GM23338 (cell line): ENCODE measurements at regions not wholly inside any gene's neighbourhood (a gene's known extent, or its start where the extent isn't known, plus 50 kb on each side); places are given as distances from the start of the nearest gene placed in this dataset.

Source experiments
- CREB1 ChIP-seq: fragments of 250-450 bp; sonication (Bioruptor Pico); IDR thresholded peaks from 2 replicates; pipeline ENCODE4 v1.5.0; 2020; ENCODE audit warnings: low read depth, mild to moderate bottlenecking, moderate library complexity
- EZH2 ChIP-seq: fragments of 200-600 bp; sonication (generic); IDR thresholded peaks from one replicate; pipeline ENCODE4 v1.8.0; 2017; ENCODE audit warnings: antibody characterized with exemption, mild to moderate bottlenecking, low read depth; ENCODE audit not compliant: unreplicated experiment
- EZH2phosphoT487 ChIP-seq: fragments of 200-600 bp; sonication (generic); IDR thresholded peaks from one replicate; pipeline ENCODE4 v1.8.1; 2018; ENCODE audit warnings: antibody characterized with exemption; ENCODE audit not compliant: unreplicated experiment
- JUNB ChIP-seq: IDR thresholded peaks from one replicate; pipeline ENCODE4 v1.6.1; 2016; ENCODE audit warnings: antibody characterized with exemption; ENCODE audit not compliant: unreplicated experiment
- NANOG ChIP-seq: IDR thresholded peaks from 2 replicates; pipeline ENCODE4 v1.6.1; 2016; ENCODE audit warnings: antibody characterized with exemption, borderline replicate concordance
- POLR2AphosphoS5 ChIP-seq: IDR thresholded peaks from 2 replicates; pipeline ENCODE4 v1.6.1; 2016; ENCODE audit warnings: antibody characterized with exemption, low read depth
- ZNF114 ChIP-seq: fragments of 250-450 bp; sonication (Bioruptor Pico); IDR thresholded peaks from 2 replicates; pipeline ENCODE4 v1.5.0; 2020; ENCODE audit warnings: mild to moderate bottlenecking, moderate library complexity
- ZNF331 ChIP-seq: fragments of 250-450 bp; sonication (Bioruptor Pico); IDR thresholded peaks from 2 replicates; pipeline ENCODE4 v1.5.0; 2020; ENCODE audit warnings: low read depth, mild to moderate bottlenecking, moderate library complexity
- ZNF462 ChIP-seq: fragments of 250-450 bp; sonication (Bioruptor Pico); IDR thresholded peaks from 2 replicates; pipeline ENCODE4 v1.5.0; 2020; ENCODE audit warnings: mild to moderate bottlenecking, moderate library complexity
- TF ChIP-seq, protein P1 (sequence below), 2 experiments: fragments of 200-600 bp in 1 of 2; sonication (generic) in 1 of 2; conservative IDR thresholded peaks; 2 replicates each; pipeline versions ENCODE4 v1.5.1 to v1.6.1; 2016 to 2017; ENCODE audit warnings: antibody characterized with exemption in 2 of 2, low read depth in 2 of 2, mild to moderate bottlenecking in 2 of 2, moderate library complexity in 1 of 2
- TF ChIP-seq, protein P2 (sequence below): IDR thresholded peaks from one replicate; pipeline ENCODE4 v1.6.1; 2018; ENCODE audit warnings: antibody characterized with exemption; ENCODE audit not compliant: unreplicated experiment
- TF ChIP-seq, protein P3 (sequence below): IDR thresholded peaks from 2 replicates; pipeline ENCODE4 v1.6.1; 2016; ENCODE audit warnings: antibody characterized with exemption

- TF ChIP-seq, protein P1, sequence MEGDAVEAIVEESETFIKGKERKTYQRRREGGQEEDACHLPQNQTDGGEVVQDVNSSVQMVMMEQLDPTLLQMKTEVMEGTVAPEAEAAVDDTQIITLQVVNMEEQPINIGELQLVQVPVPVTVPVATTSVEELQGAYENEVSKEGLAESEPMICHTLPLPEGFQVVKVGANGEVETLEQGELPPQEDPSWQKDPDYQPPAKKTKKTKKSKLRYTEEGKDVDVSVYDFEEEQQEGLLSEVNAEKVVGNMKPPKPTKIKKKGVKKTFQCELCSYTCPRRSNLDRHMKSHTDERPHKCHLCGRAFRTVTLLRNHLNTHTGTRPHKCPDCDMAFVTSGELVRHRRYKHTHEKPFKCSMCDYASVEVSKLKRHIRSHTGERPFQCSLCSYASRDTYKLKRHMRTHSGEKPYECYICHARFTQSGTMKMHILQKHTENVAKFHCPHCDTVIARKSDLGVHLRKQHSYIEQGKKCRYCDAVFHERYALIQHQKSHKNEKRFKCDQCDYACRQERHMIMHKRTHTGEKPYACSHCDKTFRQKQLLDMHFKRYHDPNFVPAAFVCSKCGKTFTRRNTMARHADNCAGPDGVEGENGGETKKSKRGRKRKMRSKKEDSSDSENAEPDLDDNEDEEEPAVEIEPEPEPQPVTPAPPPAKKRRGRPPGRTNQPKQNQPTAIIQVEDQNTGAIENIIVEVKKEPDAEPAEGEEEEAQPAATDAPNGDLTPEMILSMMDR (conservative IDR thresholded peaks at IDR 0.05; ENCODE audit: low read depth in 2 of 2), result no peak
- TF ChIP-seq POLR2AphosphoS5 (no peak), EZH2 (no peak), EZH2phosphoT487 (no peak), CREB1 (CRISPR knock-in tag) (no peak), ZNF114 (CRISPR knock-in tag) (no peak), ZNF462 (no peak), ZNF331 (no peak), JUNB (no peak), NANOG (no peak)
- TF ChIP-seq, protein P2, sequence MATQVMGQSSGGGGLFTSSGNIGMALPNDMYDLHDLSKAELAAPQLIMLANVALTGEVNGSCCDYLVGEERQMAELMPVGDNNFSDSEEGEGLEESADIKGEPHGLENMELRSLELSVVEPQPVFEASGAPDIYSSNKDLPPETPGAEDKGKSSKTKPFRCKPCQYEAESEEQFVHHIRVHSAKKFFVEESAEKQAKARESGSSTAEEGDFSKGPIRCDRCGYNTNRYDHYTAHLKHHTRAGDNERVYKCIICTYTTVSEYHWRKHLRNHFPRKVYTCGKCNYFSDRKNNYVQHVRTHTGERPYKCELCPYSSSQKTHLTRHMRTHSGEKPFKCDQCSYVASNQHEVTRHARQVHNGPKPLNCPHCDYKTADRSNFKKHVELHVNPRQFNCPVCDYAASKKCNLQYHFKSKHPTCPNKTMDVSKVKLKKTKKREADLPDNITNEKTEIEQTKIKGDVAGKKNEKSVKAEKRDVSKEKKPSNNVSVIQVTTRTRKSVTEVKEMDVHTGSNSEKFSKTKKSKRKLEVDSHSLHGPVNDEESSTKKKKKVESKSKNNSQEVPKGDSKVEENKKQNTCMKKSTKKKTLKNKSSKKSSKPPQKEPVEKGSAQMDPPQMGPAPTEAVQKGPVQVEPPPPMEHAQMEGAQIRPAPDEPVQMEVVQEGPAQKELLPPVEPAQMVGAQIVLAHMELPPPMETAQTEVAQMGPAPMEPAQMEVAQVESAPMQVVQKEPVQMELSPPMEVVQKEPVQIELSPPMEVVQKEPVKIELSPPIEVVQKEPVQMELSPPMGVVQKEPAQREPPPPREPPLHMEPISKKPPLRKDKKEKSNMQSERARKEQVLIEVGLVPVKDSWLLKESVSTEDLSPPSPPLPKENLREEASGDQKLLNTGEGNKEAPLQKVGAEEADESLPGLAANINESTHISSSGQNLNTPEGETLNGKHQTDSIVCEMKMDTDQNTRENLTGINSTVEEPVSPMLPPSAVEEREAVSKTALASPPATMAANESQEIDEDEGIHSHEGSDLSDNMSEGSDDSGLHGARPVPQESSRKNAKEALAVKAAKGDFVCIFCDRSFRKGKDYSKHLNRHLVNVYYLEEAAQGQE, result no peak
- TF ChIP-seq, protein P3, sequence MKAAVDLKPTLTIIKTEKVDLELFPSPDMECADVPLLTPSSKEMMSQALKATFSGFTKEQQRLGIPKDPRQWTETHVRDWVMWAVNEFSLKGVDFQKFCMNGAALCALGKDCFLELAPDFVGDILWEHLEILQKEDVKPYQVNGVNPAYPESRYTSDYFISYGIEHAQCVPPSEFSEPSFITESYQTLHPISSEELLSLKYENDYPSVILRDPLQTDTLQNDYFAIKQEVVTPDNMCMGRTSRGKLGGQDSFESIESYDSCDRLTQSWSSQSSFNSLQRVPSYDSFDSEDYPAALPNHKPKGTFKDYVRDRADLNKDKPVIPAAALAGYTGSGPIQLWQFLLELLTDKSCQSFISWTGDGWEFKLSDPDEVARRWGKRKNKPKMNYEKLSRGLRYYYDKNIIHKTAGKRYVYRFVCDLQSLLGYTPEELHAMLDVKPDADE, result no peak
Measured at GRCh38 chr13:68257111-68257842, 1027.1 kb upstream of the PCDH9 start.
